ENCODE measurements at regions not wholly inside any gene's neighbourhood (a gene's known extent, or its start where the extent isn't known, plus 50 kb on each side); places are given as distances from the start of the nearest gene placed in this dataset.

DNA sequence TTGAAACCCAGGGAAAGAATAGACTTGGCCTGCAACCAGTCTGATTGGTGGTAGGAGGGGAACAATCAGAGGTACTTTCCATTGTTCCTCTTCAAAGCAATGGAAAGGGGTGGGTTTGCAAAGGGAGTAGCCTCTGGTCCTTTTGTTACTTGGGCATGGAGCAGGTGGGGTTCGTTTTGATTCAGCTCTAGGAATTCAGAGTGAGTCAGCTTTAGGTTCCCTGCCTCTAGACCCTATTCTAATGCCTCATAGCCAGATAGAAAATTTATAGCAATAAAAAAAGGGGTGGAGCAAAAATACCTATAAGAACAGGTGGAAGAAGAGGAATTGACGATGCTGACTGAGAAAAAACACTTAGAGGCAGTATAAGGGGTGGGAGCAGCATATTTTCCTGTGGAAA lies 636.4 kb downstream of the PLCL1 start:
- Histone ChIP-seq H3K4me3 (no peak overlapping the region), H3K36me3 (no peaks in the 10 kb centered on the region), H3K27ac (no peak overlapping the region), H3K9me3 (no peaks in the 10 kb centered on the region), H3K4me1 (no peaks in the 10 kb centered on the region), H3K27me3 (no peaks in the 10 kb centered on the region)
- WGBS, 2 donors = 48 to 49% methylated on average over 2 of the region's 2 CpGs
- no peak for TF ChIP-seq EP300 (IDR thresholded peaks at IDR 0.05)
- TF ChIP-seq, protein P1, sequence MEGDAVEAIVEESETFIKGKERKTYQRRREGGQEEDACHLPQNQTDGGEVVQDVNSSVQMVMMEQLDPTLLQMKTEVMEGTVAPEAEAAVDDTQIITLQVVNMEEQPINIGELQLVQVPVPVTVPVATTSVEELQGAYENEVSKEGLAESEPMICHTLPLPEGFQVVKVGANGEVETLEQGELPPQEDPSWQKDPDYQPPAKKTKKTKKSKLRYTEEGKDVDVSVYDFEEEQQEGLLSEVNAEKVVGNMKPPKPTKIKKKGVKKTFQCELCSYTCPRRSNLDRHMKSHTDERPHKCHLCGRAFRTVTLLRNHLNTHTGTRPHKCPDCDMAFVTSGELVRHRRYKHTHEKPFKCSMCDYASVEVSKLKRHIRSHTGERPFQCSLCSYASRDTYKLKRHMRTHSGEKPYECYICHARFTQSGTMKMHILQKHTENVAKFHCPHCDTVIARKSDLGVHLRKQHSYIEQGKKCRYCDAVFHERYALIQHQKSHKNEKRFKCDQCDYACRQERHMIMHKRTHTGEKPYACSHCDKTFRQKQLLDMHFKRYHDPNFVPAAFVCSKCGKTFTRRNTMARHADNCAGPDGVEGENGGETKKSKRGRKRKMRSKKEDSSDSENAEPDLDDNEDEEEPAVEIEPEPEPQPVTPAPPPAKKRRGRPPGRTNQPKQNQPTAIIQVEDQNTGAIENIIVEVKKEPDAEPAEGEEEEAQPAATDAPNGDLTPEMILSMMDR (IDR thresholded peaks at IDR 0.05) = no peak
- no peak for TF ChIP-seq POLR2AphosphoS5 (IDR thresholded peaks at IDR 0.05)
- TF ChIP-seq POLR2A (IDR thresholded peaks at IDR 0.05) = no peak
- intact Hi-C loops (cut with DNase I) = no loop called here
- no peak for DNase-seq

DNA sequence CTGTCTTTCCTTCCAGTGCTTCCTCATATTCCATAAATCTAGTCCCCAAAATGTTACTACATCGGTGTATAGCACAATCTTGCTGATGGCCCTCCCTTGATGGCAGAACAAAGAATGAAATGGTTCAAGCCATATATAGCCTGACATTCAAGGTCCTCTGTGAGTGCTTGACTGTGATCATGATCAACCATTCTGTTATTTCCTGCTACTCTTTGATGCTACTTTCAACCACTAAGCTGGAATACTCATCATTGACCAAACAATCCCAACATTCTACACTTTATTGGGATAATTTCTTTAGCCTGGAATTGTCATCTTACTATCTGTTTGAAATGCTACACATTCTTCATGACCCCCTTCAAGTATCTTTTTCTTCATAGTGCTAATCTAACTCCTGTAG lies 633.9 kb downstream of the PLCL1 start:
- WGBS, 2 donors = 95 to 96% methylated on average over 1 of the region's 1 CpG
- no peak for DNase-seq
- no peaks in the 10 kb centered on the region for H3K9me3 ChIP-seq
- no peaks in the 10 kb centered on the region for H3K36me3 ChIP-seq
- no peak overlapping the region for H3K27ac ChIP-seq
- no peaks in the 10 kb centered on the region for H3K27me3 ChIP-seq
- H3K4me3 ChIP-seq = no peak overlapping the region
- no peaks in the 10 kb centered on the region for H3K4me1 ChIP-seq
- intact Hi-C loops (cut with DNase I) = no loop called here
- TF ChIP-seq POLR2A (IDR thresholded peaks at IDR 0.05) = no peak
- TF ChIP-seq, protein P1 (IDR thresholded peaks at IDR 0.05) = no peak

DNA sequence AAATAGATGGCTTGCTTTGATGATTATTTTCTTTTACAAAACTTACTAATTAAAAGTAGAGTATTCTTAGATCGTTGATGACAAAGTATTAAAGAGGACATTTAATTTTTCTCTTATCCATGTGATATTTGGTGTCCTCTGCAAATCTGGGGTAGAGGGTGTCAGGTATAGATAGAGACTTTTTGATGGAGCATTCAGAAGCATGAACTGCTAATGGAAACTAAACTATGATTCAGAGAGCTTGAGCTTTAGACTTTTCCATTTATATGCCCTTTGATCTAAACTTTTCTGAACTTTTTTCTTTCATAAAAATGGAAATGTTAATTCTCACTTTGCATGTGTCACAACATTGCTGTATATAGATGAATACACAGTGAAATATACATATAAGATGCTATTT lies 619.7 kb downstream of the PLCL1 start:
- Histone ChIP-seq H3K9me3 (no peaks in the 10 kb centered on the region), H3K27me3 (no peaks in the 10 kb centered on the region), H3K4me3 (no peak overlapping the region), H3K36me3 (no peaks in the 10 kb centered on the region), H3K27ac (no peak overlapping the region), H3K4me1 (no peaks in the 10 kb centered on the region)
- intact Hi-C loops (cut with DNase I) = no loop called here
- 75 to 86% methylated on average over 1 of the region's 1 CpG for WGBS, 2 donors
- no peak for DNase-seq
- TF ChIP-seq POLR2A (IDR thresholded peaks at IDR 0.05) (no peak), EP300 (IDR thresholded peaks at IDR 0.05) (no peak), POLR2AphosphoS5 (IDR thresholded peaks at IDR 0.05) (no peak)
- TF ChIP-seq, protein P1 (IDR thresholded peaks at IDR 0.05) = no peak

DNA sequence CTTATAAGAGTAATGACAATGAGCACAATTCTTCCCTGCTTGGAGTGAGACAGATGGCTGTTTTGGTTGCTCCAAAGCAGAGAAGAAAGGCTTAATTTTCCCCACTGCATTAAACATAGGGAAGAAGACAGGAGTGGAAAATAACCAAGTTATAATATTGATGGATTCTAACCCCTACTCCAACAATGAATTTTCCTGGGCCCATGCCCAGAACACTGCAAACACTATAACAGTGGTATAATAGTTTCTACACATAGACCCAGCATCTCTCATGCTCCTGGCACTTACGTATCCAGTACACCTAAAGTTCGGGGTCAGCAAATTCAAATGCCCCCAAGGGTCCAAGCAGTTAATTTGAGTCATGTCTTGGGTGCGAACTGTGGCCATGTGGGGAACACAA lies 613.4 kb downstream of the PLCL1 start:
- H3K4me3 ChIP-seq = no peak overlapping the region
- 91 to 93% methylated on average over 3 of the region's 3 CpGs for WGBS, 2 donors
- TF ChIP-seq, protein P1 (IDR thresholded peaks at IDR 0.05) = no peak
- TF ChIP-seq POLR2A (IDR thresholded peaks at IDR 0.05) (no peak), POLR2AphosphoS5 (IDR thresholded peaks at IDR 0.05) (no peak), EP300 (IDR thresholded peaks at IDR 0.05) (no peak)

DNA sequence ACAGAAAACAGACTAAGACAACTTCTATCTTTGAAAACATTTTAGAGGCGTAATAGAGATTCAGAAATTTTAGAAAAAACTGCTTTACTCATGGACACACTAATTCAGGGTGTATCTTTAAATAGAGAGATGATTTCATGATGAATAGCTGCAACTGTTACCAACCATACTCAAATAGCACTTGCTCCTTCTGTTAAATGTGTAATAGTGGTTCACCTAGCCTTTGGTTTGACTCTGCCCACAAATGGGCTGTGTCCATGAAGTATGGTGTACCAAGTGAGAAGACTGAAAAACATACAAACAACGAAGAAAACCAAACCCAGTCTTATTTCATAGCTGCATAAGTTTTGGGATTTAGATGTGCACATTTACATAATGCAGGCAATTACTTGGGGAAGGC lies 610.6 kb downstream of the PLCL1 start:
- intact Hi-C loops (cut with DNase I) = no loop called here
- no peak for TF ChIP-seq EP300 (IDR thresholded peaks at IDR 0.05)
- WGBS, 2 donors = 90 to 92% methylated on average over 2 of the region's 2 CpGs

More for the DNA sequence above, 613.4 kb downstream of the PLCL1 start:
- no peaks in the 10 kb centered on the region for H3K36me3 ChIP-seq
- no peaks in the 10 kb centered on the region for H3K27me3 ChIP-seq
- H3K4me1 ChIP-seq = no peaks in the 10 kb centered on the region
- intact Hi-C loops (cut with DNase I) = no loop called here
- H3K9me3 ChIP-seq = no peaks in the 10 kb centered on the region
- no peak for DNase-seq
- H3K27ac ChIP-seq = no peak overlapping the region

More for the DNA sequence above, 610.6 kb downstream of the PLCL1 start:
- Histone ChIP-seq H3K36me3 (no peaks in the 10 kb centered on the region), H3K27ac (no peak overlapping the region), H3K4me3 (no peak overlapping the region), H3K9me3 (no peaks in the 10 kb centered on the region), H3K4me1 (no peaks in the 10 kb centered on the region), H3K27me3 (no peaks in the 10 kb centered on the region)
- DNase-seq = no peak

Measured in sigmoid colon (tissue), 6 donors.